ENCODE measurements at regions not wholly inside any gene's neighbourhood (a gene's known extent, or its start where the extent isn't known, plus 50 kb on each side); places are given as distances from the start of the nearest gene placed in this dataset.

GRCh38 chr6:153207006-153207405, 75.9 kb upstream of the RGS17 start:
- ATAC-seq (no peak), DNase-seq (no peak)
- CTCF ChIA-PET = no interaction called here
- H3K4me3 Mint-ChIP-seq = no peak overlapping the region
- intact Hi-C loops (cut with DNase I, micrococcal nuclease) = no loop called here
- POLR2A ChIA-PET = no interaction called here
- H3K27ac Mint-ChIP-seq = no peak overlapping the region
- H3K4me1 Mint-ChIP-seq = peaks cover 4% of the 10 kb centered on the region
- H3K27me3 Mint-ChIP-seq = peaks cover 2% of the 10 kb centered on the region
- H3K36me3 Mint-ChIP-seq (ENCODE audit: low read depth) = no peaks in the 10 kb centered on the region
- H3K9me3 Mint-ChIP-seq (ENCODE audit: low read depth) = no peaks in the 10 kb centered on the region

GRCh38 chr6:153192943-153193885, 62.1 kb upstream of the RGS17 start:
- ChIA-PET POLR2A (no interaction called here), CTCF (no interaction called here)
- no peaks in the 10 kb centered on the region for H3K9me3 Mint-ChIP-seq (ENCODE audit: low read depth)
- no peak overlapping the region for H3K4me3 Mint-ChIP-seq
- intact Hi-C loops (cut with DNase I, micrococcal nuclease) = no loop called here
- no peaks in the 10 kb centered on the region for H3K36me3 Mint-ChIP-seq (ENCODE audit: low read depth)
- peaks cover 2% of the 10 kb centered on the region for H3K27me3 Mint-ChIP-seq
- H3K4me1 Mint-ChIP-seq = no peaks in the 10 kb centered on the region
- DNase-seq (no peak), ATAC-seq (no peak)
- no peak overlapping the region for H3K27ac Mint-ChIP-seq

- Mint-ChIP-seq H3K27ac (no peak overlapping the region), H3K9me3 (ENCODE audit: low read depth) (peaks cover 2% of the 10 kb centered on the region), H3K4me3 (no peak overlapping the region), H3K27me3 (peaks cover 2% of the 10 kb centered on the region), H3K36me3 (ENCODE audit: low read depth) (no peaks in the 10 kb centered on the region), H3K4me1 (no peaks in the 10 kb centered on the region)
- DNase-seq (no peak), ATAC-seq (no peak)
- ChIA-PET POLR2A (no interaction called here), CTCF (no interaction called here)
- intact Hi-C loops (cut with DNase I, micrococcal nuclease) = no loop called here
Measured at GRCh38 chr6:153183925-153184324, 52.8 kb upstream of the RGS17 start.
